ENCODE measurements at regions not wholly inside any gene's neighbourhood (a gene's known extent, or its start where the extent isn't known, plus 50 kb on each side); places are given as distances from the start of the nearest gene placed in this dataset.
"Not testable (repeated sequence)": the region's sequence is repeated elsewhere in the genome, so short reads cannot be mapped to it uniquely, and the experiment has no call there.

GRCh38 chr9:27828908-27829307, 255.6 kb upstream of the C9orf72 start:
- DNase-seq, result no peak

GRCh38 chr9:27829621-27830020, 256.3 kb upstream of the C9orf72 start:
- DNase-seq, result no peak

GRCh38 chr9:27832108-27832507, 258.8 kb upstream of the C9orf72 start:
- DNase-seq, result not testable (repeated sequence)

- DNase-seq, result no peak
Observed at GRCh38 chr9:27835286-27835685, 262.0 kb upstream of the C9orf72 start.

- DNase-seq, result no peak
Observed at GRCh38 chr9:27835746-27836145, 262.5 kb upstream of the C9orf72 start.

- DNase-seq, result no peak
Observed at GRCh38 chr9:27836661-27837401, 263.6 kb upstream of the C9orf72 start.

- DNase-seq, result no peak
Observed at GRCh38 chr9:27838876-27839275, 265.6 kb upstream of the C9orf72 start.

- not testable (repeated sequence) for DNase-seq
Observed at GRCh38 chr9:27839767-27840166, 266.5 kb upstream of the C9orf72 start.

- no peak for DNase-seq
Observed at GRCh38 chr9:27844797-27845196, 271.5 kb upstream of the C9orf72 start.

- DNase-seq, result no peak
Observed at GRCh38 chr9:27847380-27847779, 274.1 kb upstream of the C9orf72 start.

- DNase-seq, result no peak
Observed at GRCh38 chr9:27847818-27848217, 274.5 kb upstream of the C9orf72 start.

GRCh38 chr9:27848315-27848714, 275.0 kb upstream of the C9orf72 start:
- DNase-seq, result no peak

- no peak for DNase-seq
Observed at GRCh38 chr9:27851858-27852257, 278.6 kb upstream of the C9orf72 start.

- no peak for DNase-seq
Observed at GRCh38 chr9:27853529-27853928, 280.2 kb upstream of the C9orf72 start.

GRCh38 chr9:27856054-27856453, 282.8 kb upstream of the C9orf72 start:
- DNase-seq, result no peak

GRCh38 chr9:27856748-27857147, 283.5 kb upstream of the C9orf72 start:
- no peak for DNase-seq

- no peak for DNase-seq
Observed at GRCh38 chr9:27861887-27862286, 288.6 kb upstream of the C9orf72 start.

- DNase-seq, result no peak
Observed at GRCh38 chr9:27864644-27865438, 291.6 kb upstream of the C9orf72 start.

- no peak for DNase-seq
Observed at GRCh38 chr9:27866741-27867140, 293.5 kb upstream of the C9orf72 start.

GRCh38 chr9:27870404-27870803, 297.1 kb upstream of the C9orf72 start:
- no peak for DNase-seq

- no peak for DNase-seq
Observed at GRCh38 chr9:27880156-27880555, 306.9 kb upstream of the C9orf72 start.

GRCh38 chr9:27880635-27881034, 307.4 kb upstream of the C9orf72 start:
- DNase-seq, result no peak

GRCh38 chr9:27888661-27889295, 315.5 kb upstream of the C9orf72 start:
- DNase-seq, result no peak

GRCh38 chr9:27924502-27924901, 351.2 kb upstream of the C9orf72 start:
- no peak for DNase-seq
